Breast epithelium (tissue), 4 donors: ENCODE measurements at regions not wholly inside any gene's neighbourhood (a gene's known extent, or its start where the extent isn't known, plus 50 kb on each side); places are given as distances from the start of the nearest gene placed in this dataset.
"Not testable (repeated sequence)": the region's sequence is repeated elsewhere in the genome, so short reads cannot be mapped to it uniquely, and the experiment has no call there.

Source experiments
- DNase-seq, 2 donors: peaks; one replicate each; pipeline ENCODE4 v3.0.0-alpha.2; 2019; ENCODE audit warnings: low spot score in 2 of 2
- H3K27ac ChIP-seq, 2 donors: fragments of 200-600 bp; sonication (generic) in 1 of 2; one replicate each; pipeline ENCODE4 v1.5.1; 2016 to 2019; ENCODE audit warnings: mild to moderate bottlenecking in 1 of 2
- H3K27me3 ChIP-seq, 2 donors: fragments of 200-600 bp; sonication (generic) in 1 of 2; one replicate each; pipeline versions ENCODE4 v1.5.1 to v1.6.0; 2017 to 2019; ENCODE audit warnings: control low read depth in 1 of 2, mild to moderate bottlenecking in 1 of 2
- H3K36me3 ChIP-seq: fragments of 200-600 bp; one replicate; pipeline ENCODE4 v1.5.1; 2019
- H3K4me1 ChIP-seq, 2 donors: fragments of 200-600 bp; sonication (generic); one replicate each; pipeline ENCODE4 v1.5.1; 2016 to 2019; ENCODE audit warnings: control low read depth in 1 of 2
- H3K4me3 ChIP-seq, 3 donors: fragments of 200-600 bp; sonication (generic); 1 replicate in 2 of 3; 2 replicates in 1 of 3; pipeline ENCODE4 v1.5.1; 2016 to 2019; ENCODE audit warnings: mild to moderate bottlenecking in 3 of 3, moderate library complexity in 2 of 3
- H3K9me3 ChIP-seq, 2 donors: fragments of 200-600 bp; sonication (generic) in 1 of 2; one replicate each; pipeline ENCODE4 v1.5.1; 2016 to 2019; ENCODE audit warnings: control low read depth in 1 of 2
- POLR2A ChIP-seq: fragments of 450-650 bp; IDR thresholded peaks from one replicate; pipeline ENCODE4 v1.6.1; 2016; ENCODE audit warnings: antibody characterized with exemption, mild to moderate bottlenecking, moderate library complexity
- POLR2AphosphoS5 ChIP-seq, 3 donors: sonication (generic); formaldehyde crosslinking; IDR thresholded peaks; one replicate each; pipeline ENCODE4 v1.6.1; 2017; ENCODE audit warnings: antibody characterized with exemption in 3 of 3
- intact Hi-C: fragments of 100-400 bp; cut with DNase I; formaldehyde crosslinking; loops from one replicate; pipeline ENCODE4 v1.15.1; 2023; ENCODE audit warnings: low total_unique reads
- TF ChIP-seq, protein P1 (sequence below), 3 donors: fragments of 450-650 bp; IDR thresholded peaks; one replicate each; pipeline ENCODE4 v1.5.1; 2016 to 2017; ENCODE audit warnings: antibody characterized with exemption in 3 of 3, mild to moderate bottlenecking in 3 of 3, moderate library complexity in 3 of 3

DNA sequence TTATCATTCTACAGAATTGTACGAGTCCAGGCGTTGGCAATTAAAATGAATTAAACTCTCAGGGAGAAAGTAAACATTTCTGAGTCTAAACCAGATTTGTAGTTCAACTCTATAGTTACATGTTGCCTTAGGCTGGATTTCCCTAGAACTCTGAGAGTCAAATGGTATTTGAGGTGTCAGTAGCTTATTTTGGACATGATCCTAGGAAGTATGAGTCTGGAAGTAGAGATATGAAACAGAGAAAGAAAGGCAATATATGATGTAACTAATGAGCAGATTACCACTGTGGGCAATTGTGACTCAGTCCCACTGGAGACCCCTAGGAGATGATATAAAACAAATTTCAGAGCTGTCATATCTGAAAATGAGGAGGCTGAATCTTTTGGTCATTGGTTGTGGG, 199.1 kb upstream of the UBE2E3 start:
- DNase-seq = no peak
- Histone ChIP-seq H3K36me3 (no peaks in the 10 kb centered on the region), H3K4me1 (no peaks in the 10 kb centered on the region), H3K27ac (no peak overlapping the region), H3K4me3 (no peak overlapping the region), H3K9me3 (no peaks in the 10 kb centered on the region), H3K27me3 (no peaks in the 10 kb centered on the region)
- intact Hi-C loops = no loop called here
- TF ChIP-seq POLR2AphosphoS5 (IDR thresholded peaks at IDR 0.05) (no peak), POLR2A (no peak)
- TF ChIP-seq, protein P1, sequence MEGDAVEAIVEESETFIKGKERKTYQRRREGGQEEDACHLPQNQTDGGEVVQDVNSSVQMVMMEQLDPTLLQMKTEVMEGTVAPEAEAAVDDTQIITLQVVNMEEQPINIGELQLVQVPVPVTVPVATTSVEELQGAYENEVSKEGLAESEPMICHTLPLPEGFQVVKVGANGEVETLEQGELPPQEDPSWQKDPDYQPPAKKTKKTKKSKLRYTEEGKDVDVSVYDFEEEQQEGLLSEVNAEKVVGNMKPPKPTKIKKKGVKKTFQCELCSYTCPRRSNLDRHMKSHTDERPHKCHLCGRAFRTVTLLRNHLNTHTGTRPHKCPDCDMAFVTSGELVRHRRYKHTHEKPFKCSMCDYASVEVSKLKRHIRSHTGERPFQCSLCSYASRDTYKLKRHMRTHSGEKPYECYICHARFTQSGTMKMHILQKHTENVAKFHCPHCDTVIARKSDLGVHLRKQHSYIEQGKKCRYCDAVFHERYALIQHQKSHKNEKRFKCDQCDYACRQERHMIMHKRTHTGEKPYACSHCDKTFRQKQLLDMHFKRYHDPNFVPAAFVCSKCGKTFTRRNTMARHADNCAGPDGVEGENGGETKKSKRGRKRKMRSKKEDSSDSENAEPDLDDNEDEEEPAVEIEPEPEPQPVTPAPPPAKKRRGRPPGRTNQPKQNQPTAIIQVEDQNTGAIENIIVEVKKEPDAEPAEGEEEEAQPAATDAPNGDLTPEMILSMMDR (IDR thresholded peaks at IDR 0.05) = no peak

DNA sequence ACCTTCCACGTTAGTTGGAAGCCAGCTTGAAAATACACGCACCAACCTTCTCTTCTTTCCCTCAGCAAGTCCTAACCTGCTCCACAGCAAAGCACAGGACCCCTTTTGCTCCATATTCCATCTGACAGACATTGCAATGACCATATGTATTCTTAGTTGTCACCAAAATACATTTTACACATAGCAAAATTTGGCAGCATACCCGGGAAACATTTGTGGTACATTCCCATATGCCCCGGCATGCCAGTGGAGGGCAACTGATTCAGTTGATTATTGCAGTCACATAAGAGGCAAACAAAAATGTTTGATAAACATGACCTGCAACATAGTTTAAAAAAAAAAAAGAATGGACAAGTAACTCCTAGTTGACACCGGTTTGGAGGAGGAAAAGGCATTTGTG, 202.1 kb upstream of the UBE2E3 start:
- H3K9me3 ChIP-seq = no peaks in the 10 kb centered on the region
- no peaks in the 10 kb centered on the region for H3K27me3 ChIP-seq
- no peak overlapping the region for H3K4me3 ChIP-seq
- H3K36me3 ChIP-seq = no peaks in the 10 kb centered on the region
- intact Hi-C loops = no loop called here
- no peaks in the 10 kb centered on the region for H3K4me1 ChIP-seq
- TF ChIP-seq POLR2A (no peak), POLR2AphosphoS5 (IDR thresholded peaks at IDR 0.05) (no peak)
- TF ChIP-seq, protein P1 (IDR thresholded peaks at IDR 0.05) = no peak
- DNase-seq = no peak
- H3K27ac ChIP-seq = no peak overlapping the region

DNA sequence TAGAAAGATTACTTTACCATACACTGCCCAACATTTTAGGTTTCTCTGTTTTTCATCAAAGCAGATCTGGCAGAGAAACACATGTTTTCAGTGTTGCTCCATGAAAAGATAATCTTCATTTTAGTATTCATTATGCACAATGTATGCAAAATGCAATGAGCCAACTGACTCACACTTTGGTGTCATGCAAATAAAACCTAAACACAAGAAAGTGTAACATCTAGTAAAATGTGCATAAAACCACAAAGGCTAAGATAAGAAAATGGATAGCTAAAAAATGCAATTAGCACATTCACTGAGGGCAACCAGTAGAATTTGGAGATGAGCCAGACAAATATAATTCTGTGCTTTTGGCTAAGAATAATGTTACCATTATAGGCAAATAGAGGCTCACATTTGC, 203.5 kb upstream of the UBE2E3 start:
- H3K4me1 ChIP-seq = no peaks in the 10 kb centered on the region
- TF ChIP-seq, protein P1 (IDR thresholded peaks at IDR 0.05) = no peak
- no peak for TF ChIP-seq POLR2A
- TF ChIP-seq POLR2AphosphoS5 (IDR thresholded peaks at IDR 0.05) = no peak
- no peaks in the 10 kb centered on the region for H3K27me3 ChIP-seq
- H3K36me3 ChIP-seq = no peaks in the 10 kb centered on the region
- DNase-seq = no peak
- no peak overlapping the region for H3K27ac ChIP-seq
- intact Hi-C loops = no loop called here
- no peak overlapping the region for H3K4me3 ChIP-seq
- no peaks in the 10 kb centered on the region for H3K9me3 ChIP-seq

DNA sequence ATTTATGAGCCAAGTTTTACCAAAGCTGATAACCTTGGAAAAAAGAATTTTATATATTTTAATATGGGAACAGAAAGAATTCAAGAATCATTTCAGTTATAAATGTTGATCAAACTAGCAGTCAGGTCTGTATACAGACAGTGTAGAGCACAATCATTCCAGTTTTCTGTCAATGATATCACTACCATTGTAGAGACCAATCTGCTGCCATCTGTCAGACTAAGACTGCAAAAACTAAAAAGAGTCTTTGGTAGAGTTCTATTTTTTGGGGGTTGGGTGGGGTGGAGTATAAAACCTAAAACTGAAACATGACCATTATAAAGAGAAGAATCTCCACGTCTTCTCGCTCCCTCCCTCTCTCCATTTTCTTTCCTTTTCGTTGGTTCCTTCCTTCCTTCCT, 204.7 kb upstream of the UBE2E3 start:
- H3K27ac ChIP-seq = no peak overlapping the region
- no peaks in the 10 kb centered on the region for H3K4me1 ChIP-seq
- H3K27me3 ChIP-seq = no peaks in the 10 kb centered on the region
- intact Hi-C loops = no loop called here
- TF ChIP-seq POLR2AphosphoS5 (IDR thresholded peaks at IDR 0.05) (no peak), POLR2A (no peak)
- TF ChIP-seq, protein P1 (IDR thresholded peaks at IDR 0.05) = no peak
- H3K4me3 ChIP-seq = no peak overlapping the region
- no peaks in the 10 kb centered on the region for H3K36me3 ChIP-seq
- no peak for DNase-seq
- H3K9me3 ChIP-seq = no peaks in the 10 kb centered on the region

DNA sequence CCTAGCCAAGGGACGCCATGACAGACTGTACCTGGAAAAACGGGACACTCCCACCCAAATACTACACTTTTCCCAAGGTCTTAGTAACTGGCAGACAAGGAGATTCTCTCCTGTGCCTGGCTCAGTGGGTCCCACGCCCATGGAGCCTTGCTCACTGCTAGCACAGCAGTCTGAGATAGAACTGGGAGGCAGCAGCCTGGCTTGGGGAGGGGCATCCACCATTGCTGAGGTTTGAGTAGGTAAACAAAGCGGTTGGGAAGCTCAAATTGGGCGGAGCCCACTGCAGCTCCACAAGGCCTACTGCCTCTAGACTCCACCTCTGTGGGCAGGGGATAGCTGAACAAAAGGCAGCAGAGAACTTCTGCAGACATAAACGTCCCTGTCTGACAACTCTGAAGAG, 215.1 kb upstream of the UBE2E3 start:
- not testable (repeated sequence) for H3K4me1 ChIP-seq, H3K27me3 ChIP-seq, H3K27ac ChIP-seq, H3K36me3 ChIP-seq, H3K4me3 ChIP-seq, DNase-seq, H3K9me3 ChIP-seq
- intact Hi-C loops = loop anchor here (10.0 kb wide), 1 partner anchor 1639 kb away; no protein-coding TSS in a partner anchor
